ENCODE measurements at regions not wholly inside any gene's neighbourhood (a gene's known extent, or its start where the extent isn't known, plus 50 kb on each side); places are given as distances from the start of the nearest gene placed in this dataset.

GRCh38 chr2:67652679-67653078 is 255.5 kb downstream of the ETAA1 start:
- TF ChIP-seq, protein P1, sequence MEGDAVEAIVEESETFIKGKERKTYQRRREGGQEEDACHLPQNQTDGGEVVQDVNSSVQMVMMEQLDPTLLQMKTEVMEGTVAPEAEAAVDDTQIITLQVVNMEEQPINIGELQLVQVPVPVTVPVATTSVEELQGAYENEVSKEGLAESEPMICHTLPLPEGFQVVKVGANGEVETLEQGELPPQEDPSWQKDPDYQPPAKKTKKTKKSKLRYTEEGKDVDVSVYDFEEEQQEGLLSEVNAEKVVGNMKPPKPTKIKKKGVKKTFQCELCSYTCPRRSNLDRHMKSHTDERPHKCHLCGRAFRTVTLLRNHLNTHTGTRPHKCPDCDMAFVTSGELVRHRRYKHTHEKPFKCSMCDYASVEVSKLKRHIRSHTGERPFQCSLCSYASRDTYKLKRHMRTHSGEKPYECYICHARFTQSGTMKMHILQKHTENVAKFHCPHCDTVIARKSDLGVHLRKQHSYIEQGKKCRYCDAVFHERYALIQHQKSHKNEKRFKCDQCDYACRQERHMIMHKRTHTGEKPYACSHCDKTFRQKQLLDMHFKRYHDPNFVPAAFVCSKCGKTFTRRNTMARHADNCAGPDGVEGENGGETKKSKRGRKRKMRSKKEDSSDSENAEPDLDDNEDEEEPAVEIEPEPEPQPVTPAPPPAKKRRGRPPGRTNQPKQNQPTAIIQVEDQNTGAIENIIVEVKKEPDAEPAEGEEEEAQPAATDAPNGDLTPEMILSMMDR (IDR thresholded peaks at IDR 0.05): no peak
- TF ChIP-seq ZFX (IDR thresholded peaks at IDR 0.05; ENCODE audit: borderline replicate concordance): no peak

All from 22Rv1 (cell line).